ENCODE measurements at regions not wholly inside any gene's neighbourhood (a gene's known extent, or its start where the extent isn't known, plus 50 kb on each side); places are given as distances from the start of the nearest gene placed in this dataset.

DNA sequence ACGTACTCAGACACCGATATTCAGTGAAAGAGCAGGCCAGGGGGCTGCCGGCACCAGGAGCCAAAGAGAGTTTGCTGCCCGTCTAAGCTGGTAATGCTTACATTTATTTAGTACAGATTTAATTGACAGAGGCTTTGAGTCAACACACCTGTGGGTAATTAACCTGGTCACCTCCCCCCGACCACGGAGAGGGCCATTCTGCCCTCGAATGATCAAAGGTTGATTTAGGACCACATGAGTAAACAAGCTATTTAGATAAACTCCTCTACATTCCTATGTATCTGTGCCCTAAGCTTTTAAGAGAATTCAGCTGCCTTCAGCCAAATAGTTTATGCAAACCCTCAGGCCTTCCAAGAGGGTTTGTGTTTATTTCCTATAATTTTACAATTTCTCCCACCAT lies 164.8 kb downstream of the IPMK start:
- Histone ChIP-seq H3K27me3 (replicated peaks; ENCODE audit: insufficient read depth) (peaks cover 28% of the 10 kb centered on the region; the same call in 1 of the 2 replicates), H3K9me2 (ENCODE audit: insufficient read depth) (no peaks in the 10 kb centered on the region), H3K9me3 (ENCODE audit: low read depth) (no peaks in the 10 kb centered on the region), H2AFZ (no peak overlapping the region), H3K36me3 (ENCODE audit: low read depth) (no peaks in the 10 kb centered on the region), H3K9ac (no peak overlapping the region), H3K4me3 (no peak overlapping the region), H3K27ac (no peak overlapping the region), H3K4me1 (ENCODE audit: insufficient read depth) (peaks cover 8% of the 10 kb centered on the region), H3K4me2 (ENCODE audit: unreplicated experiment) (no peak overlapping the region), H3K79me2 (ENCODE audit: insufficient read depth) (no peaks in the 10 kb centered on the region), H4K20me1 (ENCODE audit: insufficient read depth) (no peaks in the 10 kb centered on the region), H3F3A (ENCODE audit: insufficient read depth) (peaks cover 9% of the 10 kb centered on the region)
- in situ Hi-C loops (cut with MboI): no loop called here
- DNase-seq: no peak
- 1 to 2% methylated on average over 7 of the region's 7 CpGs for WGBS, 2 experiments (ENCODE audit: low coverage in 1 of 2, low lambda C conversion rate in 2 of 2, missing lambda C conversion rate in 2 of 2)
- TF ChIP-seq EZH2 (IDR thresholded peaks at IDR 0.05; ENCODE audit: insufficient read depth, poor library complexity, severe bottlenecking) (no peak), EZH2phosphoT487 (IDR thresholded peaks at IDR 0.05; ENCODE audit: insufficient read depth, low read depth) (no peak)

DNA sequence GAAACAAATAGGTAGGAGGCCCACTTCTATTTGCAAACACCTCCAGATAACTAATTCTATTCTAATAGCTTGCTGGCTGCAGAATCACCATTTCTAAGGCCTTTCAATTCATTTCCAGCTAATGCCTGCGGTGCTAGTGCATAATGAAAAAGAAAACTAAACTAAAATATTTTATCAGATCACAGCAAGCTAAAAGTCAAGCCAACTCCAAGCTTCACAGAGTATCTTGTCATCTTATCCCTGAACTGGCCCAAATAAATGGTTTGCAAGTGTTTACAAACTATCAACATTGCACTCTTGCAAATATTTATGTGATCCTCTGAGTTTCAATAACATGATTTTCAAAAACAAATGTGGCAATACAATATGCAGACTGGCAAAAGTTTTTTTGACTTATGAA lies 166.0 kb downstream of the IPMK start:
- Histone ChIP-seq H3K9me2 (ENCODE audit: insufficient read depth) (no peaks in the 10 kb centered on the region), H3K27ac (no peak overlapping the region), H3K4me3 (no peak overlapping the region), H3K9ac (no peak overlapping the region), H4K20me1 (ENCODE audit: insufficient read depth) (no peaks in the 10 kb centered on the region), H3K36me3 (ENCODE audit: low read depth) (no peaks in the 10 kb centered on the region), H3K79me2 (ENCODE audit: insufficient read depth) (no peaks in the 10 kb centered on the region), H3K4me1 (ENCODE audit: insufficient read depth) (no peaks in the 10 kb centered on the region), H3K9me3 (ENCODE audit: low read depth) (no peaks in the 10 kb centered on the region), H3F3A (ENCODE audit: insufficient read depth) (no peaks in the 10 kb centered on the region), H2AFZ (no peak overlapping the region), H3K27me3 (replicated peaks; ENCODE audit: insufficient read depth) (peaks cover 28% of the 10 kb centered on the region; the same call in 1 of the 2 replicates), H3K4me2 (ENCODE audit: unreplicated experiment) (no peak overlapping the region)
- TF ChIP-seq EZH2phosphoT487 (IDR thresholded peaks at IDR 0.05; ENCODE audit: insufficient read depth, low read depth) (no peak), EZH2 (IDR thresholded peaks at IDR 0.05; ENCODE audit: insufficient read depth, poor library complexity, severe bottlenecking) (no peak)
- in situ Hi-C loops (cut with MboI): no loop called here
- DNase-seq: no peak
- WGBS, 2 experiments (ENCODE audit: low coverage in 1 of 2, low lambda C conversion rate in 2 of 2, missing lambda C conversion rate in 2 of 2): 7 to 14% methylated on average over 1 of the region's 1 CpG

DNA sequence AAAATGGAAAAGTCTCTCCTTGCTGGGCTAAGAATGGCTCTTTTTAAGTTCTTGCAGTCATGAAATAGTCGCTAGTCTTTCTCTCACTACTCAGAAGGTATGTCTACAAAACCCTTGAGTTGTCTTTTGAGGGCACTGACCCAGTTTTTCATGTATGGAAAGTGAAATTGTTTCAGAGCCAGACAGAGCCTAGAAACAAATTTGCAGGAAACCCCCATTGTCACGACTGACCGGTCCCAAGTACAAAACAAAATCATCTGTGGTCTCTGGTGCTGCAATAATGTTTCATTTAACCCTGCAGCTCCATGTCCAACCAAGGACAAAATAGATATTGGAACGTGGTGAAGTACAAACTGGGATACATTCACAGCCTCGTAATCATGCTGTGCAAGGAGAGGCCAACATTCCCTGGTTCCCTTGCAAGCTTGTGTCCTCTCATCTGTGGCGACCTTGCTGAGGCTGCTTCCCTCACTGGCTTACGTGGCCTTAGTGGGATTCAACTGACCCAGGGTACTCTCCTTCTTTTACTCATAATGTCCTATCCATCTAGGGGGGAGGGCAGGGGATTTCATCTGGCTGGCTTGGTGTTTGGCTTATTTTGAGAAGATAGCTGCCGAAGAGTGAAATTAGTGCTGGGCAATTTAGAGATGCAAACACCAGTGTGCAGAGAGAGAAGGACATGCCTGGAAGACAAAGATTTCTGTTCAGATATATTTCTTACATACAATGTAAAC lies 172.5 kb downstream of the IPMK start:
- Histone ChIP-seq H2AFZ (no peak overlapping the region), H3K4me2 (ENCODE audit: unreplicated experiment) (no peak overlapping the region), H4K20me1 (ENCODE audit: insufficient read depth) (no peaks in the 10 kb centered on the region), H3K9me3 (ENCODE audit: low read depth) (no peaks in the 10 kb centered on the region), H3K4me3 (no peak overlapping the region), H3K9me2 (ENCODE audit: insufficient read depth) (no peaks in the 10 kb centered on the region), H3K9ac (no peak overlapping the region), H3K27ac (no peak overlapping the region), H3K27me3 (replicated peaks; ENCODE audit: insufficient read depth) (0 out of 2 replicates have a peak, but pooled peaks cover 13% of the 10 kb centered on the region), H3K4me1 (ENCODE audit: insufficient read depth) (no peaks in the 10 kb centered on the region), H3K36me3 (ENCODE audit: low read depth) (no peaks in the 10 kb centered on the region), H3K79me2 (ENCODE audit: insufficient read depth) (no peaks in the 10 kb centered on the region), H3F3A (ENCODE audit: insufficient read depth) (no peaks in the 10 kb centered on the region)
- TF ChIP-seq EZH2 (IDR thresholded peaks at IDR 0.05; ENCODE audit: insufficient read depth, poor library complexity, severe bottlenecking): no peak
- in situ Hi-C loops (cut with MboI): no loop called here
- WGBS, 2 experiments (ENCODE audit: low coverage in 1 of 2, low lambda C conversion rate in 2 of 2, missing lambda C conversion rate in 2 of 2): 28 to 32% methylated on average over 8 of the region's 8 CpGs
- DNase-seq: no peak

DNA sequence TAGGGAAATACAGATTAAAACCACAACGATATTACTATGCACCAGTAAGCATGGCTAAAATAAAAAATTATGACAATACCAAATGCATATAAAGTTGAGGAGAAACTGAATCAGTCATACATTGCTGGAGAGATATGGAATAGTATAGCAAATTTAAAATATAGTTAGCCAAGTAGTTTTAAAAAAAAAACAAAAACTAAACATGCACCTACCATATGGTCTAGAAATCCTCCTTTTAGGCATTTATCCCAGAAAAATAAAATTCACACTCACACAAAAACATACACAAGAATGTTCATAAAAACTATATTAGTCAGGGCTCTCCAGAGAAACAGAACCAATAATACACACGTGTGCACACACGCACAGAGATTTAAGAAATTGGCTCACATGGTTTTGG lies 175.8 kb downstream of the IPMK start:
- H3K79me2 ChIP-seq (ENCODE audit: insufficient read depth): no peaks in the 10 kb centered on the region

More for the DNA sequence above, 175.8 kb downstream of the IPMK start:
- Histone ChIP-seq H4K20me1 (ENCODE audit: insufficient read depth) (no peaks in the 10 kb centered on the region), H3F3A (ENCODE audit: insufficient read depth) (no peaks in the 10 kb centered on the region), H3K4me1 (ENCODE audit: insufficient read depth) (no peaks in the 10 kb centered on the region), H3K36me3 (ENCODE audit: low read depth) (no peaks in the 10 kb centered on the region), H3K4me2 (ENCODE audit: unreplicated experiment) (no peak overlapping the region), H3K27ac (no peak overlapping the region), H3K27me3 (replicated peaks; ENCODE audit: insufficient read depth) (peaks cover 6% of the 10 kb centered on the region; the same call in 1 of the 2 replicates), H3K9ac (no peak overlapping the region), H3K9me2 (ENCODE audit: insufficient read depth) (no peaks in the 10 kb centered on the region), H2AFZ (no peak overlapping the region), H3K9me3 (ENCODE audit: low read depth) (no peaks in the 10 kb centered on the region), H3K4me3 (no peak overlapping the region)
- DNase-seq: no peak
- no peak for TF ChIP-seq EZH2phosphoT487 (IDR thresholded peaks at IDR 0.05; ENCODE audit: insufficient read depth, low read depth)
- TF ChIP-seq EZH2 (IDR thresholded peaks at IDR 0.05; ENCODE audit: insufficient read depth, poor library complexity, severe bottlenecking): no peak
- in situ Hi-C loops (cut with MboI): no loop called here
- WGBS, 2 experiments (ENCODE audit: low coverage in 1 of 2, low lambda C conversion rate in 2 of 2, missing lambda C conversion rate in 2 of 2): 12 to 20% methylated on average over 3 of the region's 3 CpGs
